NB4 (cell line): ENCODE measurements at regions not wholly inside any gene's neighbourhood (a gene's known extent, or its start where the extent isn't known, plus 50 kb on each side); places are given as distances from the start of the nearest gene placed in this dataset.

Experiments
- DNase-seq: peaks from one replicate; pipeline ENCODE4 v3.0.0; 2010; ENCODE audit warnings: low read depth
- H3K4me3 ChIP-seq: one replicate; pipeline ENCODE4 v1.5.1; 2011; ENCODE audit warnings: mild to moderate bottlenecking, low read depth, low read length, moderate library complexity
- CTCF ChIP-seq: IDR thresholded peaks from one replicate; pipeline ENCODE4 v1.5.1; 2012; ENCODE audit warnings: low read depth, low read length
- MAX ChIP-seq: IDR thresholded peaks from 2 replicates; pipeline ENCODE4 v1.6.1; 2011; ENCODE audit warnings: low read depth, low read length
- MYC ChIP-seq: IDR thresholded peaks from 2 replicates; pipeline ENCODE4 v1.6.1; 2011; ENCODE audit warnings: low read depth, low read length
- POLR2A ChIP-seq: IDR thresholded peaks from 2 replicates; pipeline ENCODE4 v1.6.1; 2011; ENCODE audit warnings: mild to moderate bottlenecking; ENCODE audit not compliant: insufficient read length; ENCODE audit errors: extremely low read depth

- DNase-seq, result no peak
- no peak for TF ChIP-seq POLR2A
- TF ChIP-seq MYC, result no peak
- TF ChIP-seq CTCF, result no peak
- no peak for TF ChIP-seq MAX
- no peak overlapping the region for H3K4me3 ChIP-seq
These were observed 121.7 kb upstream of the KCNIP4 start for GRCh38 chr4:22070256-22070655.

- TF ChIP-seq MAX, result no peak
- no peak for DNase-seq
- no peak overlapping the region for H3K4me3 ChIP-seq
These were observed 115.0 kb upstream of the KCNIP4 start for GRCh38 chr4:22063613-22064012.

- TF ChIP-seq MYC (no peak), POLR2A (no peak), MAX (no peak), CTCF (no peak)
- no peak for DNase-seq
- no peak overlapping the region for H3K4me3 ChIP-seq
These were observed 114.1 kb upstream of the KCNIP4 start for GRCh38 chr4:22062676-22063075.

GRCh38 chr4:22055954-22056353, 107.4 kb upstream of the KCNIP4 start:
- no peak for DNase-seq
- H3K4me3 ChIP-seq, result no peak overlapping the region
- TF ChIP-seq POLR2A, result no peak
- TF ChIP-seq CTCF, result no peak

GRCh38 chr4:22052076-22052475, 103.5 kb upstream of the KCNIP4 start:
- DNase-seq, result no peak
- TF ChIP-seq MAX, result no peak
- H3K4me3 ChIP-seq, result no peak overlapping the region

GRCh38 chr4:22048323-22048722, 99.8 kb upstream of the KCNIP4 start:
- no peak for TF ChIP-seq MYC
- TF ChIP-seq CTCF, result no peak
- no peak for TF ChIP-seq POLR2A
- no peak for TF ChIP-seq MAX
- no peak for DNase-seq
- H3K4me3 ChIP-seq, result no peak overlapping the region

- H3K4me3 ChIP-seq, result no peak overlapping the region
- peak; percentile 4 for DNase-seq
- TF ChIP-seq MAX, result no peak
- TF ChIP-seq POLR2A, result no peak
- TF ChIP-seq MYC, result no peak
- TF ChIP-seq CTCF, result no peak
These were observed 99.2 kb upstream of the KCNIP4 start for GRCh38 chr4:22047793-22048192.
